SK-N-MC (cell line): ENCODE measurements at regions not wholly inside any gene's neighbourhood (a gene's known extent, or its start where the extent isn't known, plus 50 kb on each side); places are given as distances from the start of the nearest gene placed in this dataset.

Experiments used
- EZH2 ChIP-seq: fragments of 200-600 bp; sonication (generic); IDR thresholded peaks from one replicate; pipeline ENCODE4 v1.6.1; 2017; ENCODE audit warnings: antibody characterized with exemption
- POLR2AphosphoS5 ChIP-seq: IDR thresholded peaks from 2 replicates; pipeline ENCODE4 v1.6.1; 2012; ENCODE audit warnings: mild to moderate bottlenecking, low read depth, low read length, borderline replicate concordance

DNA sequence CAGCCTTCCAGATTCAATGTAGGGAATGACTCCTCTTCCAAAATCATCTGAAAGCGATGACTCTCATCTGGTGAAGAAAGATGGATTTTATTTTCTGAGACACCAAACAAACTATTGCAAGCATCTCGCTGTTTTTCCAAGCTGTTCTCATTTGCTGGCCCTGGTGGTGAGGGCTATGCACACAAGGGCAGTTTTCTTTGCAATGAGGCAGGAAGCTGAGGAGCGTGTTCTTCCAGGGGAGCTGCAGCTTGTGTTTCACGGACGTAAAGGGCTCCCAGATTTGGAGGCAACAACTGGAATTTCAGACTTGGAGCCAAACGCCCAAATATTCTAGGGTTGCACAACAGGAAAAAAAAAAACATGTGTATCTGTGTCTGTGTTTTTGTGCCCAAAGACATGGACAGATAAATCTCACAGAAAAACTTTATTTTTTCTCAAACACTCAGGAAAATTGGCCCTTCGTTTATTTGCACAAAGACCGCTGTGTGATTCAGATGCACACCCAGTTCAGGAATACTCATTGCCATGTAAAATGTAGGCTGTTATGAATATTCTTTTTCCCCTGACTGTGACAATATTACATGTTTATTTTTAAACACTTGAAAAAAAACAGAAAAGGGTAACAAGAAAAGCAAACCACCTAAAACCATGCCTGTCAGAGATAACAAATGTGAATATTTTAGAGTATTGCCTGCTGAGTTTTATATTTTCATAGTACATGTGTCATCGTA, 151.3 kb downstream of the GAS1 start:
- no peak for TF ChIP-seq POLR2AphosphoS5
- TF ChIP-seq EZH2 = no peak
